Neural crest cell (in vitro differentiated cells): ENCODE measurements at regions not wholly inside any gene's neighbourhood (a gene's known extent, or its start where the extent isn't known, plus 50 kb on each side); places are given as distances from the start of the nearest gene placed in this dataset.

Source experiments
- DNase-seq: peaks from one replicate; pipeline ENCODE4 v3.0.0; 2021; ENCODE audit warnings: low read depth, mixed read lengths, low spot score
- H3K27ac Mint-ChIP-seq: one replicate; pipeline ENCODE4 v1.8.0; 2021; ENCODE audit warnings: mild to moderate bottlenecking, mixed read lengths; ENCODE audit not compliant: unreplicated experiment
- H3K27me3 Mint-ChIP-seq: 2 replicates; pipeline ENCODE4 v1.8.0; 2021; ENCODE audit warnings: low read depth, mild to moderate bottlenecking, mixed read lengths
- H3K36me3 Mint-ChIP-seq: 2 replicates; pipeline ENCODE4 v1.8.0; 2021; ENCODE audit warnings: low read depth, mild to moderate bottlenecking, mixed read lengths
- H3K4me1 Mint-ChIP-seq: 2 replicates; pipeline ENCODE4 v1.8.0; 2021; ENCODE audit warnings: mixed read lengths
- H3K4me3 Mint-ChIP-seq: one replicate; pipeline ENCODE4 v1.8.0; 2021; ENCODE audit warnings: mild to moderate bottlenecking, mixed read lengths
- H3K9me3 Mint-ChIP-seq: 2 replicates; pipeline ENCODE4 v1.8.0; 2021; ENCODE audit warnings: mixed read lengths
- TF ChIP-seq, protein P1 (sequence below): fragments of 200-600 bp; sonication (generic); conservative IDR thresholded peaks from 2 replicates; pipeline ENCODE4 v1.5.0; 2021; ENCODE audit warnings: antibody characterized with exemption, mild to moderate bottlenecking

DNA sequence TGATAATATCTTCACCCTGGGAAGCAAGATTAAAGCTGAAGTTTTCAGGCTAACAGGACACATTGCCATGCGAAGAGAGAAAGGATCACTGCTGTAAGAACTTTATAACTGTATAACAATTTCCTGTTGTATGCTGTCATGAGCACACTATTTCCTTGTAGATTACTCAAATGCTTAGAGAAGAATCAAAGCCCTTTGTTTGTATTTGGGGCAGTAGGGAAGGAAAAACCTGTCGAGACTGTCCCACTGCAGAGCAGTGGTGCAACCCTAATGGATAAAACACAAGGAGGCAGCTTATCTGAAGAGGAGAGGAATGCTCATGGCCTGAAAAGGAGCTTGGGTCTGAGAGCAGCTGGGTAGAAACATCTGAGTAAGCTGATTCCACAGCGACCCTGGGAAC lies 327.7 kb upstream of the NPSR1 start:
- TF ChIP-seq, protein P1, sequence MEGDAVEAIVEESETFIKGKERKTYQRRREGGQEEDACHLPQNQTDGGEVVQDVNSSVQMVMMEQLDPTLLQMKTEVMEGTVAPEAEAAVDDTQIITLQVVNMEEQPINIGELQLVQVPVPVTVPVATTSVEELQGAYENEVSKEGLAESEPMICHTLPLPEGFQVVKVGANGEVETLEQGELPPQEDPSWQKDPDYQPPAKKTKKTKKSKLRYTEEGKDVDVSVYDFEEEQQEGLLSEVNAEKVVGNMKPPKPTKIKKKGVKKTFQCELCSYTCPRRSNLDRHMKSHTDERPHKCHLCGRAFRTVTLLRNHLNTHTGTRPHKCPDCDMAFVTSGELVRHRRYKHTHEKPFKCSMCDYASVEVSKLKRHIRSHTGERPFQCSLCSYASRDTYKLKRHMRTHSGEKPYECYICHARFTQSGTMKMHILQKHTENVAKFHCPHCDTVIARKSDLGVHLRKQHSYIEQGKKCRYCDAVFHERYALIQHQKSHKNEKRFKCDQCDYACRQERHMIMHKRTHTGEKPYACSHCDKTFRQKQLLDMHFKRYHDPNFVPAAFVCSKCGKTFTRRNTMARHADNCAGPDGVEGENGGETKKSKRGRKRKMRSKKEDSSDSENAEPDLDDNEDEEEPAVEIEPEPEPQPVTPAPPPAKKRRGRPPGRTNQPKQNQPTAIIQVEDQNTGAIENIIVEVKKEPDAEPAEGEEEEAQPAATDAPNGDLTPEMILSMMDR, result no peak
- no peaks in the 10 kb centered on the region for H3K27me3 Mint-ChIP-seq
- H3K4me3 Mint-ChIP-seq, result no peak overlapping the region
- H3K27ac Mint-ChIP-seq, result no peak overlapping the region
- DNase-seq, result no peak
- H3K9me3 Mint-ChIP-seq, result peaks cover 5% of the 10 kb centered on the region
- no peaks in the 10 kb centered on the region for H3K4me1 Mint-ChIP-seq
- no peaks in the 10 kb centered on the region for H3K36me3 Mint-ChIP-seq

DNA sequence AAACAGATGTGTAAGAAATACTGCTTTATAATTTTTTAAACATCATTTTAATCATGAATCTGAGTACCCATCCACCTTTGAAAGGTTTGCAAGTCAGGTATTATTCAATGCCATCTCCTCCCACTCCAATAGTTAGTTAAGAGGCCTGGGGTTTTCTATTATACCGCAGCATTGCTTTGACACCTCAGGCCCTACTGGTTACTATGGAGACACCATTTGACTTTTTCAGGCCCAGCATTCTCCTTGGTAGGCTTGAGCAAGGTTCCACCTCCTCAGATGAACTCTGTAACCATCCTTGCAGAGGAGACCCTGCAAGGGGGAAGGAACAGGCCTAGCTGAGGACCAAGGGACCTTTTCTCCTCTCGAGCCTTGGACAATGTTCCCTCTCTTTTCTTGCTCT lies 326.9 kb upstream of the NPSR1 start:
- TF ChIP-seq, protein P1, result no peak
- Mint-ChIP-seq H3K27me3 (no peaks in the 10 kb centered on the region), H3K36me3 (no peaks in the 10 kb centered on the region), H3K27ac (no peak overlapping the region), H3K4me1 (no peaks in the 10 kb centered on the region), H3K9me3 (peaks cover 5% of the 10 kb centered on the region), H3K4me3 (no peak overlapping the region)
- no peak for DNase-seq

DNA sequence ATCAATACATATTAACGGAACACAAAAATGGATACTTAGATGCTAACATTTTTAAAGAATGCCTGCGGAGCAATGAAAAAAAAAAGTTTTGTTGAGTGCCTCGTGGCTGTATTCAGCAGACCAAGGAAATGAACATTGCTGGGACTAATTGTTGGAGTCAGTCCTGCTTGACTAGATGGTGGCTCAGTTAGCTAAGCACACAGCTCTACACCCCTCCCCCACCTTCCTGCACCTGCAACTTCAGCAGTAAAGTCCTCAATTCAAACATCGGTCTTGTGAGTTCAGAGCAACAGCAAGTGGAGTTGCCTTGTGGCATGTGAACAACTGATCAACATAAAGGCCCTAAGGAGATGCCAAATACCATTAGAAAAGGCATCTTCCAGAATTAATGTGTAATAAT lies 326.0 kb upstream of the NPSR1 start:
- Mint-ChIP-seq H3K4me1 (no peaks in the 10 kb centered on the region), H3K36me3 (no peaks in the 10 kb centered on the region), H3K27ac (no peak overlapping the region), H3K4me3 (no peak overlapping the region), H3K9me3 (peaks cover 5% of the 10 kb centered on the region), H3K27me3 (no peaks in the 10 kb centered on the region)
- no peak for DNase-seq
- TF ChIP-seq, protein P1, result no peak

- Mint-ChIP-seq H3K27ac (no peak overlapping the region), H3K9me3 (peaks cover 3% of the 10 kb centered on the region), H3K4me3 (no peak overlapping the region), H3K4me1 (no peaks in the 10 kb centered on the region), H3K36me3 (no peaks in the 10 kb centered on the region), H3K27me3 (no peaks in the 10 kb centered on the region)
- TF ChIP-seq, protein P1, result no peak
- no peak for DNase-seq
These were observed 324.8 kb upstream of the NPSR1 start for GRCh38 chr7:34333184-34333583.

DNA sequence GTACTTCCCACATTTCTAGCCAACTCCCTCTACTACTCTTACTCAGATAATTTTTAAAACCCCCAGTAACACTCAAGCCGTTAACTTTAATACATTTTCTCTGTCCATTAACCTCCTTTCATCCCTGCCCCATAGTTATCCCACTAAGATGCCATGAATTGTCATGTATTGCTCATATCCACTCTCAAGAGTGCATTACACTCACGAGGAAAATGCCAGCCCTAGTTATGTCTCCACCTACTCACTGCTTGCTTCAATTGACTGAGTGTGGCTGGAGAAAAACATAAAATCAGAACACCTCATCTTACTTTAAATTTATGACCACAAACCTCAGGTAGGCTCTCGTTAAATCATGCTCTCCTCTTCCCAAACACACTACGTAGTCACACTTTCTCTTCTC lies 324.1 kb upstream of the NPSR1 start:
- TF ChIP-seq, protein P1, result no peak
- Mint-ChIP-seq H3K36me3 (no peaks in the 10 kb centered on the region), H3K27me3 (no peaks in the 10 kb centered on the region), H3K27ac (no peak overlapping the region), H3K4me3 (no peak overlapping the region), H3K9me3 (peaks cover 3% of the 10 kb centered on the region), H3K4me1 (no peaks in the 10 kb centered on the region)
- DNase-seq, result no peak

- Mint-ChIP-seq H3K36me3 (no peaks in the 10 kb centered on the region), H3K27ac (no peak overlapping the region), H3K9me3 (peaks cover 6% of the 10 kb centered on the region), H3K4me1 (no peaks in the 10 kb centered on the region), H3K27me3 (no peaks in the 10 kb centered on the region), H3K4me3 (no peak overlapping the region)
- TF ChIP-seq, protein P1, result no peak
- no peak for DNase-seq
These were observed 320.9 kb upstream of the NPSR1 start for GRCh38 chr7:34337163-34337562.
